ENCODE measurements at regions not wholly inside any gene's neighbourhood (a gene's known extent, or its start where the extent isn't known, plus 50 kb on each side); places are given as distances from the start of the nearest gene placed in this dataset.
"Not testable (repeated sequence)": the region's sequence is repeated elsewhere in the genome, so short reads cannot be mapped to it uniquely, and the experiment has no call there.

- 56 to 74% (median 63%) methylated on average over 1 of the region's 1 CpG for WGBS, 3 donors
- Histone ChIP-seq H3K4me1 (ENCODE audit: insufficient read depth) (no peaks in the 10 kb centered on the region), H3K36me3 (no peaks in the 10 kb centered on the region), H3K4me3 (no peak overlapping the region), H3K27me3 (no peaks in the 10 kb centered on the region), H3K27ac (no peak overlapping the region), H3K9me3 (no peaks in the 10 kb centered on the region)
- TF ChIP-seq CTCF (IDR thresholded peaks at IDR 0.05) (no peak), EP300 (IDR thresholded peaks at IDR 0.05) (no peak), POLR2A (IDR thresholded peaks at IDR 0.05) (no peak)
- intact Hi-C loops (cut with DNase I) = no loop called here
- no peak for DNase-seq
Measured at GRCh38 chr5:68110264-68110663, 105.3 kb upstream of the PIK3R1 start.

- intact Hi-C loops (cut with DNase I); H3K4me3 ChIP-seq; H3K27ac ChIP-seq; H3K9me3 ChIP-seq; H3K36me3 ChIP-seq; H3K4me1 ChIP-seq (ENCODE audit: insufficient read depth); H3K27me3 ChIP-seq; DNase-seq: not testable (repeated sequence)
- WGBS, 3 donors = 89 to 92% (median 91%) methylated on average over 2 of the region's 2 CpGs
Measured at GRCh38 chr5:68104217-68104616, 111.3 kb upstream of the PIK3R1 start.

- WGBS, 3 donors = 94 to 97% (median 95%) methylated on average over 4 of the region's 4 CpGs
Measured at GRCh38 chr5:68103297-68103696, 112.3 kb upstream of the PIK3R1 start.

GRCh38 chr5:68099327-68099726, 116.2 kb upstream of the PIK3R1 start:
- no peaks in the 10 kb centered on the region for H3K36me3 ChIP-seq
- no peaks in the 10 kb centered on the region for H3K27me3 ChIP-seq
- no peaks in the 10 kb centered on the region for H3K9me3 ChIP-seq
- intact Hi-C loops (cut with DNase I) = no loop called here
- no peaks in the 10 kb centered on the region for H3K4me1 ChIP-seq (ENCODE audit: insufficient read depth)
- TF ChIP-seq EP300 (IDR thresholded peaks at IDR 0.05) (no peak), POLR2A (IDR thresholded peaks at IDR 0.05) (no peak), CTCF (IDR thresholded peaks at IDR 0.05) (no peak)
- no peak for DNase-seq
- WGBS, 3 donors = 91 to 97% (median 96%) methylated on average over 5 of the region's 5 CpGs
- H3K27ac ChIP-seq = no peak overlapping the region
- no peak overlapping the region for H3K4me3 ChIP-seq

More at GRCh38 chr5:68103297-68103696, 112.3 kb upstream of the PIK3R1 start:
- H3K36me3 ChIP-seq; H3K9me3 ChIP-seq; H3K27me3 ChIP-seq; H3K27ac ChIP-seq; H3K4me3 ChIP-seq; intact Hi-C loops (cut with DNase I); H3K4me1 ChIP-seq (ENCODE audit: insufficient read depth); DNase-seq: not testable (repeated sequence)

GRCh38 chr5:68093455-68094159, 121.9 kb upstream of the PIK3R1 start:
- peaks cover 2% of the 10 kb centered on the region for H3K4me1 ChIP-seq (ENCODE audit: insufficient read depth)
- no peak for DNase-seq
- no peak for TF ChIP-seq CTCF (IDR thresholded peaks at IDR 0.05)
- no peak for TF ChIP-seq POLR2A (IDR thresholded peaks at IDR 0.05)
- no peak for TF ChIP-seq EP300 (IDR thresholded peaks at IDR 0.05)
- H3K27ac ChIP-seq = no peak overlapping the region
- no peaks in the 10 kb centered on the region for H3K36me3 ChIP-seq
- H3K9me3 ChIP-seq = no peaks in the 10 kb centered on the region
- H3K27me3 ChIP-seq = no peaks in the 10 kb centered on the region
- intact Hi-C loops (cut with DNase I) = no loop called here
- WGBS, 3 donors = 51 to 73% (median 63%) methylated on average over 3 of the region's 3 CpGs
- H3K4me3 ChIP-seq = no peak overlapping the region
